Loucy (cell line): ENCODE measurements at regions not wholly inside any gene's neighbourhood (a gene's known extent, or its start where the extent isn't known, plus 50 kb on each side); places are given as distances from the start of the nearest gene placed in this dataset.

Experiments
- H2AFZ ChIP-seq: fragments of 200-600 bp; sonication (generic); 2 replicates; pipeline ENCODE4 v1.6.0; 2016; ENCODE audit warnings: antibody characterized with exemption, mild to moderate bottlenecking, low read length, moderate library complexity
- H3F3A ChIP-seq: fragments of 200-600 bp; 2 replicates; pipeline ENCODE4 v1.6.0; 2016; ENCODE audit warnings: antibody characterized with exemption, low read depth, mild to moderate bottlenecking
- H3K27me3 ChIP-seq: fragments of 200-600 bp; sonication (generic); 2 replicates; pipeline ENCODE4 v1.6.1; 2014; ENCODE audit warnings: low read length, mild to moderate bottlenecking; ENCODE audit not compliant: insufficient read depth, poor library complexity, severe bottlenecking
- H3K36me3 ChIP-seq: fragments of 200-600 bp; sonication (generic); 2 replicates; pipeline ENCODE4 v1.6.1; 2016; ENCODE audit warnings: low read length; ENCODE audit not compliant: insufficient read depth
- H3K4me1 ChIP-seq: fragments of 200-600 bp; sonication (generic); 2 replicates; pipeline ENCODE4 v1.5.1; 2014; ENCODE audit warnings: low read length, mild to moderate bottlenecking; ENCODE audit not compliant: insufficient read depth, poor library complexity, severe bottlenecking
- H3K4me2 ChIP-seq: fragments of 200-600 bp; sonication (generic); 2 replicates; pipeline ENCODE4 v1.6.0; 2014; ENCODE audit warnings: antibody characterized with exemption, low read length, low read depth, mild to moderate bottlenecking; ENCODE audit not compliant: poor library complexity, severe bottlenecking
- H3K4me3 ChIP-seq: fragments of 200-600 bp; sonication (generic); 2 replicates; pipeline ENCODE4 v1.5.1; 2014; ENCODE audit warnings: low read length, mild to moderate bottlenecking, mixed read lengths; ENCODE audit not compliant: poor library complexity, severe bottlenecking
- H3K79me2 ChIP-seq: fragments of 200-600 bp; sonication (generic); 2 replicates; pipeline ENCODE4 v1.6.1; 2014; ENCODE audit warnings: low read length; ENCODE audit not compliant: insufficient read depth
- H3K9ac ChIP-seq: fragments of 200-600 bp; sonication (generic); 2 replicates; pipeline ENCODE4 v1.6.0; 2014; ENCODE audit warnings: mild to moderate bottlenecking, low read depth, low read length, moderate library complexity; ENCODE audit not compliant: poor library complexity, severe bottlenecking
- H3K9me2 ChIP-seq: fragments of 200-600 bp; sonication (generic); replicated peaks from 2 replicates; pipeline ENCODE4 v1.6.1; 2016; ENCODE audit warnings: low read depth, low read length, mixed read lengths
- H3K9me3 ChIP-seq: fragments of 200-600 bp; sonication (generic); 2 replicates; pipeline ENCODE4 v1.6.1; 2014; ENCODE audit warnings: mild to moderate bottlenecking, antibody characterized with exemption, low read length, low read depth; ENCODE audit not compliant: insufficient read depth
- H4K20me1 ChIP-seq: fragments of 200-600 bp; sonication (generic); 2 replicates; pipeline ENCODE4 v1.6.0; 2014; ENCODE audit warnings: antibody characterized with exemption, low read length, mild to moderate bottlenecking; ENCODE audit not compliant: insufficient read depth, poor library complexity, severe bottlenecking
- CTCF ChIP-seq: fragments of 200-600 bp; sonication (generic); conservative IDR thresholded peaks from 2 replicates; pipeline ENCODE4 v1.5.1; 2014; ENCODE audit warnings: mild to moderate bottlenecking, antibody characterized with exemption, low read length
- EZH2phosphoT487 ChIP-seq: fragments of 200-600 bp; IDR thresholded peaks from 2 replicates; pipeline ENCODE4 v1.6.1; 2018; ENCODE audit warnings: antibody characterized with exemption, mild to moderate bottlenecking, moderate library complexity, borderline replicate concordance

GRCh38 chr7:123283373-123283772 is 83.6 kb upstream of the SLC13A1 start:
- no peaks in the 10 kb centered on the region for H3K9me2 ChIP-seq
- no peaks in the 10 kb centered on the region for H3K9me3 ChIP-seq
- no peak for TF ChIP-seq CTCF
- H3K79me2 ChIP-seq = no peaks in the 10 kb centered on the region
- H4K20me1 ChIP-seq = no peaks in the 10 kb centered on the region
- no peaks in the 10 kb centered on the region for H3K4me1 ChIP-seq
- no peak overlapping the region for H3K9ac ChIP-seq
- no peaks in the 10 kb centered on the region for H3K36me3 ChIP-seq
- no peak overlapping the region for H3K4me2 ChIP-seq
- H3K4me3 ChIP-seq = no peak overlapping the region
- no peaks in the 10 kb centered on the region for H3F3A ChIP-seq
- H3K27me3 ChIP-seq = no peaks in the 10 kb centered on the region
- H2AFZ ChIP-seq = no peak overlapping the region

GRCh38 chr7:123282181-123282580 is 82.4 kb upstream of the SLC13A1 start:
- Histone ChIP-seq H3K4me1 (no peaks in the 10 kb centered on the region), H4K20me1 (no peaks in the 10 kb centered on the region), H3K27me3 (no peaks in the 10 kb centered on the region), H3K9me2 (no peaks in the 10 kb centered on the region), H3K4me3 (no peak overlapping the region), H3K9ac (no peak overlapping the region), H3K4me2 (no peak overlapping the region), H3K36me3 (no peaks in the 10 kb centered on the region), H3K79me2 (no peaks in the 10 kb centered on the region), H2AFZ (no peak overlapping the region), H3F3A (no peaks in the 10 kb centered on the region), H3K9me3 (no peaks in the 10 kb centered on the region)
- TF ChIP-seq CTCF (no peak), EZH2phosphoT487 (no peak)

GRCh38 chr7:123279949-123280348 is 80.2 kb upstream of the SLC13A1 start:
- no peak overlapping the region for H3K4me3 ChIP-seq
- H3F3A ChIP-seq = no peaks in the 10 kb centered on the region

More at GRCh38 chr7:123279949-123280348, 80.2 kb upstream of the SLC13A1 start:
- Histone ChIP-seq H3K9me2 (no peaks in the 10 kb centered on the region), H3K4me1 (no peaks in the 10 kb centered on the region), H3K4me2 (no peak overlapping the region), H3K27me3 (no peaks in the 10 kb centered on the region), H3K9ac (no peak overlapping the region), H4K20me1 (no peaks in the 10 kb centered on the region), H3K36me3 (no peaks in the 10 kb centered on the region), H2AFZ (no peak overlapping the region), H3K79me2 (no peaks in the 10 kb centered on the region), H3K9me3 (no peaks in the 10 kb centered on the region)
- TF ChIP-seq CTCF = no peak
- TF ChIP-seq EZH2phosphoT487 = no peak
